HUES64 (cell line): ENCODE measurements at regions not wholly inside any gene's neighbourhood (a gene's known extent, or its start where the extent isn't known, plus 50 kb on each side); places are given as distances from the start of the nearest gene placed in this dataset.

Source experiments
- H3K27ac ChIP-seq: 2 replicates; pipeline ENCODE4 v1.7.0; 2013; ENCODE audit warnings: low read depth, low read length, inconsistent platforms
- H3K27me3 ChIP-seq: 2 replicates; pipeline ENCODE4 v1.6.1; 2013; ENCODE audit warnings: mild to moderate bottlenecking, low read length; ENCODE audit not compliant: insufficient read depth
- H3K36me3 ChIP-seq: 2 replicates; pipeline ENCODE4 v1.6.1; 2013; ENCODE audit warnings: mild to moderate bottlenecking, low read length; ENCODE audit not compliant: insufficient read depth
- H3K4me1 ChIP-seq: 2 replicates; pipeline ENCODE4 v1.6.1; 2013; ENCODE audit warnings: mild to moderate bottlenecking, low read length, moderate library complexity; ENCODE audit not compliant: insufficient read depth
- H3K4me3 ChIP-seq: 2 replicates; pipeline ENCODE4 v1.5.1; 2013; ENCODE audit warnings: mild to moderate bottlenecking, low read length, moderate library complexity
- H3K9ac ChIP-seq: 2 replicates; pipeline ENCODE4 v1.6.1; 2013; ENCODE audit warnings: mild to moderate bottlenecking, low read depth, low read length
- H3K9me3 ChIP-seq: 2 replicates; pipeline ENCODE4 v1.6.1; 2013; ENCODE audit warnings: low read depth, low read length; ENCODE audit not compliant: insufficient read depth
- WGBS: fragments of 150-250, 120-280 bp; methylation state at CpG from one replicate; pipeline ENCODE4 v1.1.7; 2013; ENCODE audit warnings: missing lambda C conversion rate; 5-methylcytosine and 5-hydroxymethylcytosine counted together

DNA sequence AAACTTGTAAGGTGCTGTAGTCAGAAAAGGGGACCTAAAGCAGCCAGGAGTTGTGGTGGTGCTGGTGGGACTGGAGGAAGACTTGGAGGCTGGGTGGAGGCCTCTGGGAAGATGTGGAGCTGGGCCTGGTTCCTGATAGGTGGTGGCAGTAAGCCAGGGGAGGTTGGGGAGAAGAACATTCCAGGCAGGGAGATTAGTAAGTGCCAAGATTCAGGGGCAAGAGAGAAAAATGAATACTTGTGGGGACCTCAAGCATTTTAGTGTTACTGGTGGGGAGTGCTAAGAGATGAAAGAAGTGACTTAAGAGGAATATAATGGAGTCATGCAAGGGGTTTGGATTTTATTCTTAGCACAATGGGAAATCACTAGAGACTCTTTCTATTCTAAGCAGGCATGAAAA, 79.0 kb upstream of the B3GAT2 start:
- Histone ChIP-seq H3K4me1 (no peaks in the 10 kb centered on the region), H3K27me3 (no peaks in the 10 kb centered on the region), H3K9me3 (no peaks in the 10 kb centered on the region), H3K4me3 (no peak overlapping the region), H3K27ac (no peak overlapping the region), H3K9ac (no peak overlapping the region), H3K36me3 (no peaks in the 10 kb centered on the region)

GRCh38 chr6:71038711-71039344, 82.0 kb upstream of the B3GAT2 start:
- 95% methylated on average over 8 of the region's 8 CpGs for WGBS
- no peaks in the 10 kb centered on the region for H3K36me3 ChIP-seq
- no peak overlapping the region for H3K4me3 ChIP-seq
- H3K9me3 ChIP-seq, result no peaks in the 10 kb centered on the region
- no peak overlapping the region for H3K27ac ChIP-seq
- H3K4me1 ChIP-seq, result no peaks in the 10 kb centered on the region
- H3K27me3 ChIP-seq, result no peaks in the 10 kb centered on the region
- no peak overlapping the region for H3K9ac ChIP-seq

DNA sequence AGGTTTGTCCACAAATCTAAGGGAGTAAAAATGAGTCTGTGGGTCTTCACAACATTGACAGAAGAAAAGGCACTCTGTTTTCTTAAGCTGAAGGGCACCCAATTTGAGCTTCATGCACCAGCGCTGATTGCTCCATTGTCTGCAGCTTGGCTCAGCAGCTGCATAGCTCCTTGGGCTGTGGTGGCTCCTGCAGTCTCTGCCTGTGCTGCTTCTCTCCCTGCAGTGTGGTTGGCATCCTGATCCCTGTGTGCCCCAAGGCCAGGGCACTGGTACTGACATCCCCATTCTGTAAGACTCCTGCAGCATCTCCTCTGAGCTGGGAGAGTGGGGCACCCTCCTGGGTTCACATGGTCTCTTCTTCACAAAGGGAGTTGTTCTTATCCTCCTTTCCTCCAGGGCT, 83.2 kb upstream of the B3GAT2 start:
- Histone ChIP-seq H3K4me1 (no peaks in the 10 kb centered on the region; the same call in 1 of the 2 replicates), H3K27ac (no peak overlapping the region), H3K27me3 (no peaks in the 10 kb centered on the region), H3K4me3 (no peak overlapping the region), H3K36me3 (no peaks in the 10 kb centered on the region), H3K9me3 (no peaks in the 10 kb centered on the region), H3K9ac (no peak overlapping the region)
- WGBS, result 96% methylated on average over 1 of the region's 1 CpG

DNA sequence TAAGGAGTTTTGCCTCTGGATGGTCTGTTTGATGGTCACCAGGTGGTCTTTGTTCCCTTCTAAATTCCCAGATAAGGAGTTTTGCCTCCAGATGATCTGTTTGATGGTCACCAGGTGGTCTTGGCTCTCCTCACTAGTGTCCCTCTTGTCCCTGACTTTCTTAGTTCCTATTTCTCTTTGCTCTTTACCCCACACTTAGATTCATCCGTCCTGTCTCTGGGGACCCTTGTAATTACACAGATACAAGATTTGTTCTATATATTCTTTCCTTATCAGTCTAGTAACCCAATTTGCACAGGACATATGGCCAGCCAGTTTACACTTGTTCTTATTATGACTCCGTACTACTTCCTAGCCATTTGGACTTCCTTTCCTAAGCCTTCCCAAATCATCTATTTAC, 84.0 kb upstream of the B3GAT2 start:
- no peak overlapping the region for H3K4me3 ChIP-seq
- no peaks in the 10 kb centered on the region for H3K9me3 ChIP-seq
- 82% methylated on average over 2 of the region's 2 CpGs for WGBS
- H3K27me3 ChIP-seq, result no peaks in the 10 kb centered on the region
- no peaks in the 10 kb centered on the region; the same call in 1 of the 2 replicates for H3K4me1 ChIP-seq
- H3K27ac ChIP-seq, result no peak overlapping the region
- no peak overlapping the region for H3K9ac ChIP-seq
- no peaks in the 10 kb centered on the region for H3K36me3 ChIP-seq

DNA sequence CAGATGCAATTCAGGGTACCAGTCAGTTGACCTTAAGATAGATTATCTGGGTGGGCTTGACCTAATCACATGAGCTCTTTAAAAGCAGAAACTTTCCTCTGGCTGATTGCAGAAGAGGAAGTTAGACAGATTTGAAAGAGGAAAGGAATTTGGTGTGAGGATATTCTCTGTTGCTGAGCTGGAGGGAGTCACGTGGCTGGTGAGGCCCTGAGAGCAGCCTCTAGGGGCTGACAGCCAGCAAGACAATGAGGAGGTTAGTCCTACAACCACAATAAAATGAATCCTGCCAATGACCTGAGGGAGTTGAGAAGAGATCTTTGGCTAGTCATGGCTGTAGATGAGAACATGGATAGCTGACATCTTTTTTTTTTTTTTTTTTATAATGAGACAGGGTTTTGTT, 87.0 kb upstream of the B3GAT2 start:
- H3K4me3 ChIP-seq, result no peak overlapping the region
- H3K9me3 ChIP-seq, result no peaks in the 10 kb centered on the region
- no peaks in the 10 kb centered on the region for H3K36me3 ChIP-seq
- no peak overlapping the region for H3K27ac ChIP-seq
- H3K27me3 ChIP-seq, result no peaks in the 10 kb centered on the region
- no peaks in the 10 kb centered on the region; the same call in 1 of the 2 replicates for H3K4me1 ChIP-seq
- no peak overlapping the region for H3K9ac ChIP-seq
- 80% methylated on average over 1 of the region's 1 CpG for WGBS

DNA sequence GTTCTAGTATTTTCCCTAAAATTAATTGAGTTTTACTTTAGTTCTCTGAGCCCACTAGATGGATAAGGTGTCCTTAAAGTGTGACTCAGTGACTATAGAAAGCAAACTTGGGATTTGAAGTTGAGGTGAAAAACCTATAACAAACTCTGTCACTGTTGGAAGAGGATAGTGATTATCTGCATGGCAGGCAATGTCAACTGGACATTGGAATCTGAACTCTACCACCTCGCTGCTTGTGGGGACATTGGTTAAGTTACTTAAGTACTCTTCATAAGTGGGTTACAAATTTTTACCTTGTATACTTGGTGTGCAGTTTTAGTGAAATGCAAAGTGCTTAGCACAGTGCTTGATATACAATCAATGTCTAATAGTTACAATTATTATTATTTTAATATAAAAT, 87.9 kb upstream of the B3GAT2 start:
- no peaks in the 10 kb centered on the region for H3K27me3 ChIP-seq
- H3K4me3 ChIP-seq, result no peak overlapping the region
- no peak overlapping the region for H3K27ac ChIP-seq
- no peaks in the 10 kb centered on the region; the same call in 1 of the 2 replicates for H3K4me1 ChIP-seq
- no peak overlapping the region for H3K9ac ChIP-seq
- 89% methylated on average over 1 of the region's 1 CpG for WGBS
- no peaks in the 10 kb centered on the region for H3K9me3 ChIP-seq
- no peaks in the 10 kb centered on the region for H3K36me3 ChIP-seq

GRCh38 chr6:71045296-71045695, 88.4 kb upstream of the B3GAT2 start:
- Histone ChIP-seq H3K36me3 (no peaks in the 10 kb centered on the region), H3K27ac (no peak overlapping the region), H3K9ac (no peak overlapping the region), H3K27me3 (no peaks in the 10 kb centered on the region), H3K4me3 (no peak overlapping the region), H3K9me3 (no peaks in the 10 kb centered on the region), H3K4me1 (no peaks in the 10 kb centered on the region; the same call in 1 of the 2 replicates)
- 73% methylated on average over 4 of the region's 5 CpGs for WGBS

- H3K27me3 ChIP-seq, result no peaks in the 10 kb centered on the region
- no peaks in the 10 kb centered on the region; the same call in 1 of the 2 replicates for H3K4me1 ChIP-seq
- no peak overlapping the region for H3K27ac ChIP-seq
- no peak overlapping the region for H3K9ac ChIP-seq
- no peaks in the 10 kb centered on the region for H3K9me3 ChIP-seq
- 94% methylated on average over 3 of the region's 4 CpGs for WGBS
- no peaks in the 10 kb centered on the region for H3K36me3 ChIP-seq
- no peak overlapping the region for H3K4me3 ChIP-seq
Measured at GRCh38 chr6:71047417-71047816, 90.6 kb upstream of the B3GAT2 start.

DNA sequence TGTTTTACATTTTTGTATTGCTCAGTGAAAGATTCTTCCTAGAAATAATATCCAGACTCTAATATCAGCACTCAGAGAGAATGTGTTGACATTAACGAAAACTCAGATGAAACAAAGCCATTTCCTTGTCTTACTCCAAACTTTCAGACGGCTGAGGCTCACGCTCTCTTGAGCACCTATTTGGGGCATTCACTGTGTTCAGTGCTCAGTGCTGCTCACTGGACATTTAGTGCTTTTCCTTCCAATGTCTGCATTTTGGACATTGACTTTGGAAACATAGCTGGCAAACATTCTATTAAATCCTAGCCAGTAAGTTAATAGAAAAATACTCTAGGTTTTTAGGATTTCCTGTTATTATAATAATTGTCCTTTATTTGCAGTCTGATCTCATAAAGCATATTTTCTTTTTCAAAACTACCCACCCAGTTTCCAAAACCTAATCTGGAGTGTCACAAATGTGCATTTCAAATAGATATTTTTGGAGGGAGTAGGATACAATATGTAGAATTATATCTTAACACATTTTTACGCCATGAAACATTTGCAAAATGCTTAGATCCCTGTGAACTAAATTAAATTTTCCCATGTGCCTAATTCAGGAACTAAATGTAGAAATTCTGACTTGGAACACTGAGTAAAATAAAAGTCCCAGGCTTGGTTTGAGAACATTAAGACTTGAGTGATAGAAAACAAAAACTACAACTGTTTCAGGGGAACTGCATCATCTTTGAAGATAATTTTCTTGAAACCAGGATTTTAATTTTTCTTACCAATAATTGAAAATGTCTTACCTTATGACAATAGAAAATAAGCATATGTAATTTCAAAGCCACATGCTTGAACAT, 91.7 kb upstream of the B3GAT2 start:
- H3K27me3 ChIP-seq, result no peaks in the 10 kb centered on the region
- no peaks in the 10 kb centered on the region for H3K36me3 ChIP-seq
- H3K4me3 ChIP-seq, result no peak overlapping the region
- H3K9me3 ChIP-seq, result no peaks in the 10 kb centered on the region
- WGBS, result 93% methylated on average over 3 of the region's 4 CpGs
- H3K27ac ChIP-seq, result no peak overlapping the region
- H3K9ac ChIP-seq, result no peak overlapping the region
- H3K4me1 ChIP-seq, result no peaks in the 10 kb centered on the region; the same call in 1 of the 2 replicates

- Histone ChIP-seq H3K27me3 (no peaks in the 10 kb centered on the region), H3K27ac (no peak overlapping the region), H3K36me3 (no peaks in the 10 kb centered on the region), H3K9ac (no peak overlapping the region), H3K4me1 (no peaks in the 10 kb centered on the region; the same call in 1 of the 2 replicates), H3K9me3 (no peaks in the 10 kb centered on the region), H3K4me3 (no peak overlapping the region)
- 94% methylated on average over 2 of the region's 3 CpGs for WGBS
Measured at GRCh38 chr6:71049198-71049770, 92.4 kb upstream of the B3GAT2 start.

DNA sequence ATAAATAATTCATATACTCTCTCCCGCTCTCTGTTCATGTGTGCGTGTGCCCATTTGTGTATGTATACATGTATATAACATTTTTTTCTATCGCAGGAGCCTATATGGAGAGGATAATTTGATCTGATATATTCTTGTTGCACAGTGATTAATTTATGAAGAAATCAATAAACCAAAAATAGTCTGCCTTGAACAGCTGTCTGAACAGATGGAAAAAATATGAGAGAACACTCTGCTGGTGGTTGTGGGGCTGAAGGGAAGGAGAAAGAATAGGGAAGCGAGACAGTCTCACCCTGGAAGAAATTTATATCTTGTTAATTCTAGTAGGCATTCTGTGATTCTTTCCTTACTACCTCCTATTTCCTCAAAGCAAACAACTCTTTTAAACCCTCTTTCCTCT, 96.6 kb upstream of the B3GAT2 start:
- 100% methylated on average over 2 of the region's 4 CpGs for WGBS
- no peaks in the 10 kb centered on the region for H3K4me1 ChIP-seq
- no peaks in the 10 kb centered on the region for H3K27me3 ChIP-seq
- no peaks in the 10 kb centered on the region for H3K9me3 ChIP-seq
- H3K36me3 ChIP-seq, result no peaks in the 10 kb centered on the region
- H3K27ac ChIP-seq, result no peak overlapping the region
- H3K4me3 ChIP-seq, result no peak overlapping the region
- no peak overlapping the region for H3K9ac ChIP-seq
